Stimulated activated CD8-positive, alpha-beta memory T cell treated with anti-CD3 and anti-CD28 coated beads, Interleukin-7, amount 100 ng/mL, for 4 hours (primary cell): ENCODE measurements at regions not wholly inside any gene's neighbourhood (a gene's known extent, or its start where the extent isn't known, plus 50 kb on each side); places are given as distances from the start of the nearest gene placed in this dataset.
"Not testable (repeated sequence)": the region's sequence is repeated elsewhere in the genome, so short reads cannot be mapped to it uniquely, and the experiment has no call there.

ENCODE experiments used
- DNase-seq, 2 donors: peaks; one replicate each; pipeline ENCODE4 v3.0.0-alpha.2; 2020; ENCODE audit warnings: low read depth in 2 of 2

DNA sequence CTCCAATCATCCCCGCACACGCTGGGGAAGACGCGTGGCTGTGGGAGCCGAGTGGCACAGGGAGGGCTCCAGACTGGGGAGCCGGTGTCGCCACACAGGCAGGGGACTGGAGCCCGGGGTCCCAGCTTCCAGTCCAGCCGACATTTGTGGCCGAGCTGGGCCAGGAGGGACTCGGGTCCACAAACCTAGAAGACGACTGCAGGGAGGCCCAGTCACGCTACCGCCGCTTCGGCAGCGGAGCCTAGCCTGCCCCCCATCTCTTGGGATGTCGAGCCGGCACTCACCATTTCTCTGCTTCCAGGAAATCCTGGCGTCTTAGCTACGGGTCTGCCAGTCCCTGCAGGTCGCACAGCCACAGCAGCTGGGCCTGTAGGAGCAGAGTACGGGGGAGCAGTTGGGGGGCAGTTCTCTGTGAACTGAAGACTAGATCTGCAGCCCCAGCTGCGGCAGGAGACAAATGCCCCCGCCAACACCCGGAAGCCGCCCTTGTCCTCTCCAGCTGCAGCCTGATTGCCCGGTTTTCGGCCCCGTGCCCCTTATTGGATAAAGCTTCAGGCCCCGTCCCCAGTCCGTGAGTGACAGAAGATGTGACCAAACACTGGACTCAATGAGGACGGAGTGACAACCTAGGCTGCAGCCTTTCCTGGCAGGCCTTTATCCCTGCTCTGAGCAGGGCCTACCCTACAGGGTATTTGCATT, 270.7 kb downstream of the ZNF33B start:
- DNase-seq, result peak; percentile 3 to 5

DNA sequence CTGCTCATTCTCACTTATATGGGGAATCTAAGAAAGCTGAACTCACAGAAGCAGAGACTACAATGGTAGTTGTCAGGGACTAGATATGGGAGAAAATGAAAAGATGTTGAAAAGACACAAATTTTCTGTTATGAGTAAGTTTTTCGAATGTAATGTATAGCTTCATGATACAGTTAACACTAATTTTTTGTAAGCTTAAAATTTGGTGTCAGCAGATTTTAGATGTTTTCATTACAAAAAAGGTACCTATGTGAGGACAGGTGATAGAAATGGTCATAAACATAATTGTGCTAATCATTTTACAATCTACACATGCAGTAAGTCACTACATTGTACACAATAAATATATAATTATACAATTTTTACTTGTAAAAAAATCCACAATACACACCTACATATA, 286.6 kb downstream of the ZNF33B start:
- no peak for DNase-seq

- not testable (repeated sequence) for DNase-seq
Observed at GRCh38 chr10:42336593-42337337, 301.6 kb downstream of the ZNF33B start.

DNA sequence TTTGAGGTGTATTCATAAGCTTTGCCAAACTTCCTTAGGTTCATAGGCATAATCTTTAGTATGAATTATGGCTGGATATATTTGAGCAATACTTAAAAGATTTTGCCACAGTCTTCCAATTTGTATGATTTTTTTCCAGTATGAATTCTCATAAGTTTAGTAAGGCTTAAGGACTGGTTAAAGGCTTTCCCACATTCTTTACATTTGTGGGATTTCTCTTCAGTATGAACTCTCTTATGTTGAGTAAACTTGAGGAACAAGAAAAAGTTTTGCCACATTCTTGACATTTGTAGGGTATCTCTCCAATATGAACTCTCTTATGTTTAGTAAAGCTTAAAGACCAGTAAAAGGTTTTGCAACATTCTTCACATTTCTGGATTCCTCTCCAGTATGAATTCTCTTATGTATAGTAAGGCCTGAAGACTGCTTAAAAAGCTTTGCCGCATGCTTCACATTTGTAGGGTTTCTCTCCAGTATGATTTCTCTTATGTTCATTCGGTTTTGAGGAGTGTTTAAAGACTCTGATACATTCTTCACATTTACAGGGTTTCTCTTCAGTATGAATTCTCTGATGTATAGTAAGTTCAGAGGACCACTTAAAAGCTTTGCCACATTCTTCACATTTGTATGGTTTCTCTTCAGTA, 302.6 kb downstream of the ZNF33B start:
- not testable (repeated sequence) for DNase-seq

GRCh38 chr10:42304341-42304740, 334.0 kb downstream of the ZNF33B start:
- DNase-seq, result no peak

- DNase-seq, result not testable (repeated sequence)
Observed at GRCh38 chr10:42281896-42282295, 356.5 kb downstream of the ZNF33B start.

- DNase-seq, result not testable (repeated sequence)
Observed at GRCh38 chr10:42269788-42270187, 368.6 kb downstream of the ZNF33B start.

DNA sequence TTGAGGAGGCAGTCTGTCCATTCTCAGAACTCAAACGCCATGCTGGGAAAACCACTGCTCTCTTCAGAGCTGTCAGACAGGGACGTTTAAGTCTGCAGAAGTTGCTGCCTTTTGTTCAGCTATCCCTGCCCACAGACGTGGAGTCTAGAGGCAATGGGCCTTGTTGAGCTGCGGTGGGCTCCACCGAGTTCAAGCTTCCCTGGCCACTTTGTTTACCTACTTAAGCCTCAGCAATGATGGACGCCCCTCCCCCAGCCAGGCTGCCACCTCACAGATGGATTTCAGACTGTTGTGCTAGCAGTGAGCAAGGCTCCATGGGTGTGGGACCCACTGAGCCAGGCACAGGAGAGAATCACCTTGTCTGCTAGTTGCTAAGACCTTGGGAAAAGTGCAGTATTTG, 375.1 kb downstream of the ZNF33B start:
- not testable (repeated sequence) for DNase-seq

DNA sequence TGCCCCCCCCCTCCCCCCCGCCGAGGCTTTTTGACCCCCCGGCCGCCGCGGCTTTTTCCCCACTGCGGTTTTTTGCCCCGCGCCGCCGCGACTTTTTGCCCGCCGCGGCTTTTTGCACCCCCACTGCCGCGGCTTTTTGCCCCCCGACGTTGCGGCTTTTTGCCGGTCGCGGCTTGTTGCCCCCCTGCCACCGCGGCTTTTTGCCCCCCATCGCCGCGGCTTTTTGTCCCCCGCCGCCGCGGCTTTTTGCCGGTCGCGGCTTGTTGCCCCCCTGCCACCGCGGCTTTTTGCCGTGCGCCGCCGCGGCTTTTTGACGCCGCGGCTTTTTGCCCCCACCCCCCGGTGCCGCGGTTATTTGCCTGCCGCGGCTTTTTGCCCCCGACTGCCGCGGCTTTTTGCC, 395.4 kb downstream of the ZNF33B start:
- DNase-seq, result not testable (repeated sequence)

- no peak for DNase-seq
Observed at GRCh38 chr10:42242135-42242805, 396.1 kb downstream of the ZNF33B start.

GRCh38 chr10:42236401-42236800, 402.0 kb downstream of the ZNF33B start:
- not testable (repeated sequence) for DNase-seq

GRCh38 chr10:42235736-42236135, 402.6 kb downstream of the ZNF33B start:
- not testable (repeated sequence) for DNase-seq

- DNase-seq, result not testable (repeated sequence)
Observed at GRCh38 chr10:42235241-42235640, 403.1 kb downstream of the ZNF33B start.

- not testable (repeated sequence) for DNase-seq
Observed at GRCh38 chr10:42234506-42234905, 403.9 kb downstream of the ZNF33B start.

GRCh38 chr10:42233461-42234206, 404.7 kb downstream of the ZNF33B start:
- not testable (repeated sequence) for DNase-seq

- DNase-seq, result not testable (repeated sequence)
Observed at GRCh38 chr10:42232955-42233354, 405.4 kb downstream of the ZNF33B start.

GRCh38 chr10:42230812-42231211, 407.6 kb downstream of the ZNF33B start:
- DNase-seq, result not testable (repeated sequence)

DNA sequence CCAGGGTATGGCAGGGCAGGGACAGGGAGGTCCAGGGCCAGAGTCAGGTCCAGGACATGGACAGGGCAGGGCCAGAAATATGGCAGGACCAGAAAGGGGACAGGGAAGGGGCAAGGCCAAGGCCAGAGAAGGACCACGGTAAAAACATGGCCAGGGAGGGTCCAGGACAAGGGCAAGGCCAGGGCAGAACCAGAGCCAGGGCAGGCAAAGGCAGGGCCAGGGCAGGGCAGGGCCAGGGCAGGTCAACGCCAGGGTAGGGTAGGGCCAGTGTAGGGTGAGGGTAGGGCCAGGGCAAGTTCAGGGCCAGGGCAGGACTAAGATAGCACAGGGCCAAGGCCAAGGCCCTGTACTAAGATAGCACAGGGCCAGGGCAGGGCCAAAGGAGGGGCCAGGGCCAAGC, 408.3 kb downstream of the ZNF33B start:
- not testable (repeated sequence) for DNase-seq

DNA sequence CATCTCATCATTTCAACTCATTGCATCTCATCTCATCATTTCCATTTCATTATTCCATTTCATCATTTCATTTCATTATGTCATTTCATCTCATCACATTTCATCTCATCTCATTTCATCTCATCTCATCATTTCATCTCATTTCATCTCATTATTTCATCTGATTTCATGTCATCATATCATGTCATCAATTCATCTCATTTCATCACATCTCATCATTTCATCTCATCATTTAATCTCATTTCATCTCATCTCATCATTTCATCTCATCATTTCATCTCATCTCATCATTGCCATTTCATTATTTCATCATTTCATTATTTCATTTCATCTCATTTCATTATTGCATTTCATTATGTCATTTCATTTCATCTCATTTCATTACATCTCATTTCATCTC, 410.5 kb downstream of the ZNF33B start:
- not testable (repeated sequence) for DNase-seq

DNA sequence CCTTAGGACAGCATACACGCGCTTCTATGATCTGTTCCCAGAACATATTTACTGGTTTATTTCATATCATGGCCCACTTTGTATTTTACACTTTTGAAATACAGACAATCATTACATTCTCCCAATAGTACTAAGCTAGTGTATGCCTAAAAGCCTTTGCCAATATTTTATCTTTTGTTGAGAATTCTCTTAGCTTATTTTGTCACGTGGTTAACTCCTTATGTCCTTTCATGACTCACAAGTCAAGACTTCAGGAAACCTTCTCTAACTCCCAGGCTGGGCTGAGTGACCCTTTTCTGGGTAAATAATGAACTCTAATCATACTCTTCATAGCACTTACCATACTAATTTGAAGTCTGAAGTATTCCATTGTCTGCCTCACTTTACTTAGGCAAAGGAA, 444.8 kb downstream of the ZNF33B start:
- DNase-seq, result not testable (repeated sequence)

GRCh38 chr10:42192450-42192849, 445.9 kb downstream of the ZNF33B start:
- DNase-seq, result not testable (repeated sequence)
